ENCODE measurements at regions not wholly inside any gene's neighbourhood (a gene's known extent, or its start where the extent isn't known, plus 50 kb on each side); places are given as distances from the start of the nearest gene placed in this dataset.

GRCh38 chr9:88660611-88661010 lies 125.6 kb downstream of the NXNL2 start (continued):
- TF ChIP-seq KDM1A (IDR thresholded peaks at IDR 0.05; ENCODE audit: borderline replicate concordance, low read length) (no peak), RNF2 (IDR thresholded peaks at IDR 0.05; ENCODE audit: borderline replicate concordance, low read depth, low read length, missing control alignments, poor library complexity, severe bottlenecking) (no peak), GABPA (IDR thresholded peaks at IDR 0.05; ENCODE audit: borderline replicate concordance, insufficient read depth, low read length) (no peak), FOSL1 (IDR thresholded peaks at IDR 0.05; ENCODE audit: insufficient read depth, low read depth, low read length) (no peak), TCF12 (IDR thresholded peaks at IDR 0.05; ENCODE audit: low read depth, low read length) (no peak)

All from H1 (cell line).